PC-3 (cell line): ENCODE measurements at regions not wholly inside any gene's neighbourhood (a gene's known extent, or its start where the extent isn't known, plus 50 kb on each side); places are given as distances from the start of the nearest gene placed in this dataset.

Experiments
- ATAC-seq: fragments of 200-7000 bp; cut with Tn5 transposase; 2 replicates; pipeline ENCODE4 v1.9.1; 2020; ENCODE audit warnings: mild to moderate bottlenecking, moderate library complexity
- BruUV-seq: library from RNA; stranded (reverse); fragments of 400-500 nt; replicated peaks from 2 replicates; lab custom pipeline; 2021; lab: Mats Ljungman, UMichigan
- CTCF ChIA-PET: fragments of 300-600 bp; sonication (Branson Sonifier 250); formaldehyde crosslinking; loops from one replicate; lab custom pipeline; 2022; ENCODE audit warnings: antibody characterized with exemption; lab: Charles Lee
- POLR2A ChIA-PET: fragments of 300-600 bp; sonication (Branson Sonifier 250); formaldehyde crosslinking; loops from one replicate; lab custom pipeline; 2022; ENCODE audit warnings: antibody characterized with exemption; ENCODE audit not compliant: unreplicated experiment; lab: Charles Lee
- DNase-seq: peaks from one replicate; pipeline ENCODE4 v3.0.0-alpha.2; 2015
- H2AFZ ChIP-seq: fragments of 300-600 bp; sonication (generic); 2 replicates; pipeline ENCODE4 v1.6.0; 2016; ENCODE audit warnings: antibody characterized with exemption, low read length
- H3F3A ChIP-seq: fragments of 300-600 bp; sonication (generic); one replicate; pipeline ENCODE4 v1.6.0; 2017; ENCODE audit warnings: antibody characterized with exemption, low read length, control low read depth, mild to moderate bottlenecking; ENCODE audit not compliant: unreplicated experiment
- H3K27ac ChIP-seq: fragments of 300-600 bp; sonication (generic); 2 replicates; pipeline ENCODE4 v1.5.1; 2016; ENCODE audit warnings: mild to moderate bottlenecking, low read length
- H3K27me3 ChIP-seq: fragments of 300-600 bp; sonication (generic); 2 replicates; pipeline ENCODE4 v1.6.1; 2016; ENCODE audit warnings: low read length, mixed read lengths
- H3K36me3 ChIP-seq: fragments of 300-600 bp; sonication (generic); 2 replicates; pipeline ENCODE4 v1.6.1; 2016; ENCODE audit warnings: low read depth, mixed run types, low read length, mixed read lengths
- H3K4me1 ChIP-seq: fragments of 300-600 bp; sonication (generic); 2 replicates; pipeline ENCODE4 v1.5.1; 2016; ENCODE audit warnings: low read length; ENCODE audit not compliant: insufficient read depth
- H3K4me2 ChIP-seq: fragments of 300-600 bp; sonication (generic); 2 replicates; pipeline ENCODE4 v1.6.0; 2016; ENCODE audit warnings: low read length
- H3K4me3 ChIP-seq: fragments of 300-600 bp; sonication (generic); 2 replicates; pipeline ENCODE4 v1.5.1; 2016; ENCODE audit warnings: mild to moderate bottlenecking, low read length, mixed read lengths
- H3K79me2 ChIP-seq: fragments of 300-600 bp; sonication (generic); 2 replicates; pipeline ENCODE4 v1.6.1; 2017; ENCODE audit warnings: low read length, mixed read lengths
- H3K9ac ChIP-seq: fragments of 300-600 bp; sonication (generic); 2 replicates; pipeline ENCODE4 v1.6.0; 2016; ENCODE audit warnings: mild to moderate bottlenecking, low read length
- H3K9me2 ChIP-seq: fragments of 300-600 bp; sonication (generic); replicated peaks from 2 replicates; pipeline ENCODE4 v1.6.1; 2016; ENCODE audit warnings: mixed run types, low read length, mixed read lengths
- H3K9me3 ChIP-seq: fragments of 300-600 bp; sonication (generic); 2 replicates; pipeline ENCODE4 v1.6.1; 2016; ENCODE audit warnings: low read length, mixed read lengths
- H4K20me1 ChIP-seq: fragments of 300-600 bp; sonication (generic); 2 replicates; pipeline ENCODE4 v1.6.1; 2016; ENCODE audit warnings: low read length, mixed read lengths
- CTCF ChIP-seq: fragments of 300-600 bp; sonication (generic); conservative IDR thresholded peaks from 2 replicates; pipeline ENCODE4 v1.5.1; 2017; ENCODE audit warnings: antibody characterized with exemption, low read depth, mild to moderate bottlenecking, low read length
- EZH2 ChIP-seq: fragments of 300-600 bp; sonication (generic); IDR thresholded peaks from one replicate; pipeline ENCODE4 v1.6.1; 2017; ENCODE audit warnings: antibody characterized with exemption, mild to moderate bottlenecking, low read length; ENCODE audit not compliant: unreplicated experiment
- EZH2phosphoT487 ChIP-seq: fragments of 300-600 bp; sonication (generic); IDR thresholded peaks from 2 replicates; pipeline ENCODE4 v1.6.1; 2018; ENCODE audit warnings: mild to moderate bottlenecking, antibody characterized with exemption, low read length, borderline replicate concordance
- intact Hi-C: fragments of 100-400 bp; cut with micrococcal nuclease; formaldehyde crosslinking; loops from 2 replicates; pipeline ENCODE4 v1.9.0; 2023

DNA sequence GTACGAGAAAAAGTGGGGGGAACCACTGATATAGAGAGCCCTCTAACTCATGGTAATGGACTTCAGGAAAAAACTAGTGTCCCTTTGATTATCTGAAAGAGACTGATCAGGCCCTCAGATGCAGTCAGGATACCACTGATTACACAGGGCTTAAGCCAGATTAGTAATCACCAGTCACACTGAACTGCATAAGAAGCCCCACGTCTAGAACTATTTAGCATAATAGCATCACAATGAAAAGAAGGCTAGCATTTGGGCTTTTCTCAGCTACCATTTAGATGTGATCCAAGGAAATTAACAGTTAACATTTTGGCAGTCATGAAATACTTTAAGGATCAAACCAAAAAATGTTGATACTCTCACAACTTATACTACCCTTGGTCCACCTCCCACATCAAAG lies 813.1 kb upstream of the POU3F3 start:
- ATAC-seq = no peak
- no TSS peak for BruUV-seq
- H3K9me2 ChIP-seq = no peaks in the 10 kb centered on the region

DNA sequence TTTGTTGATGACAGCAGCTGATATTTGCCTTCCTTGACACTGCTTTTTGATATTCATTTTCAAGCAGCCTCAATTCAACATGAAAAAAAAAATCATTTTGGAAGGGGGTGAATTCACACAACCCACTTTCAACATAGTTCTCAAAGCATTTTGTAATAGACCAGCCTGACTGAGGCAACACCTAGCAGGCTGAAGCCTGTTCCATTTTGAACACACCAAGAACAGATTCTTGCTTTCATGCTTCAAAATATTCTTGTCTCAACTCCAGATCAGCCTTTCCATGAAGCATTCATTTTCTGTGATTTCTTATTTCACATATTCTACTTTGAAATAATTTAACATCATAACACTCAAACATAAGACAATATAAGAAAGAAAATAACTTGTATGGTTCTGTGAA lies 812.6 kb upstream of the POU3F3 start:
- no peaks in the 10 kb centered on the region for H3F3A ChIP-seq
- H3K9me2 ChIP-seq = no peaks in the 10 kb centered on the region
- H3K4me3 ChIP-seq = no peak overlapping the region
- no peaks in the 10 kb centered on the region for H3K4me1 ChIP-seq
- CTCF ChIA-PET = no interaction called here
- no peak overlapping the region for H3K27ac ChIP-seq
- H3K9me3 ChIP-seq = no peaks in the 10 kb centered on the region
- intact Hi-C loops = no loop called here
- TF ChIP-seq EZH2 = no peak
- no peak for TF ChIP-seq CTCF
- no peak for TF ChIP-seq EZH2phosphoT487
- no peak overlapping the region for H3K9ac ChIP-seq
- no peak for DNase-seq
- no peaks in the 10 kb centered on the region for H3K79me2 ChIP-seq
- H3K27me3 ChIP-seq = 0 out of 2 replicates have a peak, but pooled peaks cover 5% of the 10 kb centered on the region
- no peak overlapping the region for H3K4me2 ChIP-seq
- no TSS peak for BruUV-seq
- ATAC-seq = no peak
- H4K20me1 ChIP-seq = no peaks in the 10 kb centered on the region
- H2AFZ ChIP-seq = no peak overlapping the region
- no peaks in the 10 kb centered on the region for H3K36me3 ChIP-seq
- POLR2A ChIA-PET = no interaction called here

More for the DNA sequence above, 813.1 kb upstream of the POU3F3 start:
- Histone ChIP-seq H3F3A (no peaks in the 10 kb centered on the region), H3K4me2 (no peak overlapping the region), H2AFZ (no peak overlapping the region), H3K4me3 (no peak overlapping the region), H3K27ac (no peak overlapping the region), H3K9me3 (no peaks in the 10 kb centered on the region), H3K36me3 (no peaks in the 10 kb centered on the region), H3K79me2 (no peaks in the 10 kb centered on the region), H3K4me1 (no peaks in the 10 kb centered on the region), H4K20me1 (no peaks in the 10 kb centered on the region), H3K27me3 (0 out of 2 replicates have a peak, but pooled peaks cover 5% of the 10 kb centered on the region), H3K9ac (no peak overlapping the region)
- CTCF ChIA-PET = no interaction called here
- TF ChIP-seq EZH2phosphoT487 (no peak), EZH2 (no peak), CTCF (no peak)
- DNase-seq = no peak
- POLR2A ChIA-PET = no interaction called here
- intact Hi-C loops = no loop called here

- Histone ChIP-seq H3K27ac (no peak overlapping the region), H3K4me1 (no peaks in the 10 kb centered on the region), H3K27me3 (no peaks in the 10 kb centered on the region), H4K20me1 (no peaks in the 10 kb centered on the region), H3K4me3 (no peak overlapping the region), H3K36me3 (no peaks in the 10 kb centered on the region), H3K9me3 (no peaks in the 10 kb centered on the region), H2AFZ (no peak overlapping the region), H3K9ac (no peak overlapping the region), H3F3A (no peaks in the 10 kb centered on the region), H3K79me2 (no peaks in the 10 kb centered on the region), H3K4me2 (no peak overlapping the region), H3K9me2 (no peaks in the 10 kb centered on the region)
- DNase-seq = no peak
- TF ChIP-seq CTCF = no peak
- no peak for TF ChIP-seq EZH2
- no peak for TF ChIP-seq EZH2phosphoT487
- ChIA-PET CTCF (no interaction called here), POLR2A (no interaction called here)
- intact Hi-C loops = no loop called here
- no peak for ATAC-seq
- no TSS peak for BruUV-seq
Observed at GRCh38 chr2:104043864-104044263, 810.1 kb upstream of the POU3F3 start.
